Activated naive CD4-positive, alpha-beta T cell treated with anti-CD3 and anti-CD28 coated beads, Interleukin-2, amount 10 ng/mL, durations not matched to agents 7 days and 5 days (primary cell): ENCODE measurements at regions not wholly inside any gene's neighbourhood (a gene's known extent, or its start where the extent isn't known, plus 50 kb on each side); places are given as distances from the start of the nearest gene placed in this dataset.

Source experiments
- CTCF ChIA-PET: fragments of 350-600 bp; sonication (Branson Sonifier 250); formaldehyde crosslinking; loops from one replicate; lab custom pipeline; 2021; ENCODE audit warnings: antibody characterized with exemption; lab: Charles Lee
- DNase-seq: peaks from one replicate; pipeline ENCODE4 v3.0.0-alpha.2; 2020
- H3K27ac Mint-ChIP-seq: one replicate; pipeline ENCODE4 v1.8.0; 2021; ENCODE audit warnings: mild to moderate bottlenecking, moderate library complexity, mixed read lengths
- H3K27me3 Mint-ChIP-seq: one replicate; pipeline ENCODE4 v1.8.0; 2021; ENCODE audit warnings: mild to moderate bottlenecking, mixed read lengths
- H3K36me3 Mint-ChIP-seq: one replicate; pipeline ENCODE4 v1.8.0; 2021; ENCODE audit warnings: mixed read lengths
- H3K4me1 Mint-ChIP-seq: one replicate; pipeline ENCODE4 v1.8.0; 2021; ENCODE audit warnings: mixed read lengths
- H3K4me3 Mint-ChIP-seq: one replicate; pipeline ENCODE4 v1.8.0; 2021; ENCODE audit warnings: mild to moderate bottlenecking, moderate library complexity, mixed read lengths
- H3K9me3 Mint-ChIP-seq: one replicate; pipeline ENCODE4 v1.8.0; 2021; ENCODE audit warnings: mixed read lengths

DNA sequence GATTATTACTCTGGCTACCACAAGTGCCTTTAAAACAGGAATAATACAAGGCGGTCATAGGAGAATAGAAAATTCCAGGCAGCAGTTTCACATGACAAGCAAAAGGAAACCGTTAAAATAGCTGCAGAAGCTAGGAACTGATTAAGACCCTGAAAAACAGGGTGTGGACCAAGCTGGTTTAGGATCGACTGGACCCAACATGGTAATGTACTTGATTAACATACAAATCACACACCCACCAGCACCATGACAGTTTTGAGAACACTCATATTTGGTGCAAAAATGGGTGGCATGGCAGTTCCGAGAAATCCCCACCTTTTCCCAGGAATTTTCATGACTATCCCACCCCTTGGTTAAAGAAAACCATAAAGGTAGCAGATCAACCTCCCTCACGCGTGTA, 51.9 kb upstream of the TMEM163 start:
- peaks cover 5% of the 10 kb centered on the region for H3K27me3 Mint-ChIP-seq
- no peaks in the 10 kb centered on the region for H3K4me1 Mint-ChIP-seq
- no peak overlapping the region for H3K4me3 Mint-ChIP-seq
- CTCF ChIA-PET: no interaction called here
- no peak for DNase-seq
- no peak overlapping the region for H3K27ac Mint-ChIP-seq
- no peaks in the 10 kb centered on the region for H3K36me3 Mint-ChIP-seq
- H3K9me3 Mint-ChIP-seq: no peaks in the 10 kb centered on the region

DNA sequence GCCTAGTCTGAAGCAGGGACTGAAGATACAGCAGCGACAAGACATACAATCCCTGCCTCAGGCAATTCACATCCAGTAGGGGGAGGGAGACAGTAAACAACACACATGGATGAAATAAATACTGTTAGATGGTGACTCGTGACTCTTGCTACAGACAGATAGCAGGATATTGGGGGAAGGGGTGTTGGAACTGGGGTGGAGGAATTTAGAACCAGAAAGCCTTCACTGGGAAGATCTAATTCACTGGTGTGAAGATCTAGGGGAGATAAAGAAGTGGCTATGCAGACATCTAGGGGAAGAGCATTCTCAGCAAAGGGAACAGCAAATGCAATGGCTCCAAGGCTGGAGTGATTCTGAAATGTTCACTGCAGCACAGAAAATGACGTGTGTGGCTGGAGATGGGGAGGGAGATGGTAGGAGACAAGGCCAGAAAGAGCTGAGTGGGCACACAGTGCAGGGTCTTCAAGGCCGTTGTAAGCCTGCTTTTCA, 52.6 kb upstream of the TMEM163 start:
- Mint-ChIP-seq H3K27ac (no peak overlapping the region), H3K36me3 (no peaks in the 10 kb centered on the region), H3K4me3 (no peak overlapping the region), H3K4me1 (no peaks in the 10 kb centered on the region), H3K9me3 (no peaks in the 10 kb centered on the region), H3K27me3 (peaks cover 8% of the 10 kb centered on the region)
- CTCF ChIA-PET: no interaction called here
- DNase-seq: no peak

GRCh38 chr2:134772493-134773169, 53.8 kb upstream of the TMEM163 start:
- H3K36me3 Mint-ChIP-seq: no peaks in the 10 kb centered on the region
- no peaks in the 10 kb centered on the region for H3K9me3 Mint-ChIP-seq
- no peak for DNase-seq
- H3K4me3 Mint-ChIP-seq: no peak overlapping the region
- no peaks in the 10 kb centered on the region for H3K4me1 Mint-ChIP-seq
- peaks cover 8% of the 10 kb centered on the region for H3K27me3 Mint-ChIP-seq
- CTCF ChIA-PET: no interaction called here
- no peak overlapping the region for H3K27ac Mint-ChIP-seq

DNA sequence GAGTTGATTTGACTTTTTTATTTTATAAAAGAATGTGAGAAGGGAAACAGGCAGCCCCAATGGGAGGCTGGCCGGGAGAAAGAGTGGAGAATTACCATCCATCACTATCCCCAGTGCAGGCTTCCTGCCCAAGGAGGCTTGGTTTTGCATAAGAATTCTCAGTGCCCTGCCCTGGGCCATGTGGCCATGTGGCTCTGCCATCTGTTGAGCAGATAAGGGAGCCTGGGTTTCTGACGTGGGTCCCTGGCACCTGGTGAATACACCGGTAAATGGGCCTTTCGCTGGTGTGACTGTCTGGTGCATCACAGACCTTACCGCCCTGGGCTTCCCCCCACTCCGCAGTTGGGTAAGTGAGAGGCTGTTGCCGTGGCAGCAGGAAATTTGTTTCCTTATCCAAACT, 54.5 kb upstream of the TMEM163 start:
- Mint-ChIP-seq H3K27me3 (peaks cover 13% of the 10 kb centered on the region), H3K4me1 (no peaks in the 10 kb centered on the region), H3K9me3 (no peaks in the 10 kb centered on the region), H3K4me3 (no peak overlapping the region), H3K36me3 (no peaks in the 10 kb centered on the region), H3K27ac (no peak overlapping the region)
- DNase-seq: no peak
- CTCF ChIA-PET: no interaction called here

DNA sequence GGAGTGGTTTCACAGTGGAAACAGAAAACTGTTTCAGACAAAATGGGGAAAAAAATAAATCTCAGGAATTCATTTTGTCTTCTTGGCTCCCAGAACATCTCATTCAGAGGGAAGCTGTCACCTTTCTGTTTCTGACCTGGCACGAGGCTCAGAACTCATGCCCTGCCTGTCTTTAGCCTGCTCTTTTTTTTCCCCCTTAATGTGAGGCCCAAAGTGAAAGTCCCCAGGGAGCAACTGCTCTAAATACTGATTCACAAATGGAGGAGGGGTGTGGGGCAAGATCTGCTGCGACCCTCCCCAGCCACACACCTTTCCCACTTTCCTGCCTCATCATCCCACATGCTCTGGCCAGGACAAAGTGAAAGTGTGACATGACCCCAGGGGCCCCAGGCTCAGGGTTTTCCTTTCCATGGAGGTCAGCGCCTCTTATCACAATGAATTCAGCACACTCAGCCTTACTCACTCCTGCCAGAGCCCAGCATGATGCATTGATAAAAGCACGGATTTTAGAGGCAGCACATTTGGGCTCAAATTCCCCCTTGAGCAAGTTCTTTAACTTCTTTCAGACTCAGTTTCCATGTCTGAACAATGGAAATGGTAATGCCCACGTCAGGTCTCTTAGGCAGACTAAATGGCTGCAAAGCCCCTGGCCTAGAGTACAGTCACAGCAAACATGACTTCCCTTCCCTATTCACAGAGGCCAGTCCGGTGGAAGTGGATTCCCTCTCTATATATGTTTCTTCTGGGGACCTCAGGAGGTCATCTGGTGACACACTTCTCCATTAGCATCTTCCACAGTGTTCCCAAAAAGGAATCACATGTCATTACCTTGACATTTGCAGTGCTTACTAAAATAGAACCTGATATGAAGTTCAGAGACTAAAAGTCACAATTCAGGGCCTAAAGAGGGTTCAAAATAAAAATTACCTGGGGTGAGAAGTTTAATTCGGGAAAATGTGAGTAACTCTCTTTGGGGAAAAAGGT, 55.3 kb upstream of the TMEM163 start:
- Mint-ChIP-seq H3K36me3 (no peaks in the 10 kb centered on the region), H3K4me1 (no peaks in the 10 kb centered on the region), H3K4me3 (no peak overlapping the region), H3K9me3 (no peaks in the 10 kb centered on the region), H3K27ac (no peak overlapping the region), H3K27me3 (peaks cover 13% of the 10 kb centered on the region)
- CTCF ChIA-PET: no interaction called here
- no peak for DNase-seq

- Mint-ChIP-seq H3K4me3 (no peak overlapping the region), H3K36me3 (no peaks in the 10 kb centered on the region), H3K9me3 (no peaks in the 10 kb centered on the region), H3K27ac (no peak overlapping the region), H3K4me1 (no peaks in the 10 kb centered on the region), H3K27me3 (peaks cover 13% of the 10 kb centered on the region)
- CTCF ChIA-PET: interaction anchor here (1.4 kb wide), 1 partner anchor 115 kb away, joined by 5 read pairs; no protein-coding TSS in a partner anchor
- no peak for DNase-seq
These were observed 56.2 kb upstream of the TMEM163 start for GRCh38 chr2:134774786-134775641.

GRCh38 chr2:134776836-134777235, 58.0 kb upstream of the TMEM163 start:
- CTCF ChIA-PET: no interaction called here
- Mint-ChIP-seq H3K9me3 (no peaks in the 10 kb centered on the region), H3K4me1 (peaks cover 8% of the 10 kb centered on the region), H3K27ac (no peak overlapping the region), H3K4me3 (no peak overlapping the region), H3K27me3 (peaks cover 12% of the 10 kb centered on the region), H3K36me3 (no peaks in the 10 kb centered on the region)
- no peak for DNase-seq

DNA sequence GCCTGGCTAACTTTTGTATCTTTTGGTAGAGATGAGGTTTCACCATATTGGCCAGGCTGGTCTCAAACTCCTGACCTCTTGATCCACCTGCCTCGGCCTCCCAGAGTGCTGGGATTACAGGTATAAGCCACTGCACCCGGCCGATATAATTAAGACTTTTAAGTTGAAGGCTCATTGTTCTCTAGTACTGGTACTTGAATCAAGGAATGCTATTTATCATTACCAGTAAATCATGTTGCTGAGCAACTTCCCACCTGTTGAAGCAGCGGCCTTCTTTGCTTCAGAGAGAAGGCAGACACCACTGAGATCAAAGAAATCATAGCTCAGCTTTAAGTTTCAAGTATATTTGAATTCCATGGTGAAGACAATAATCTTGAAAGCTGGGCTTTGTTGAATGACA, 58.8 kb upstream of the TMEM163 start:
- no peak for DNase-seq
- no peak overlapping the region for H3K4me3 Mint-ChIP-seq
- CTCF ChIA-PET: interaction anchor here (0.6 kb wide), 1 partner anchor 21 kb away, joined by 4 read pairs; no protein-coding TSS in a partner anchor
- peaks cover 17% of the 10 kb centered on the region for H3K27me3 Mint-ChIP-seq
- H3K4me1 Mint-ChIP-seq: peaks cover 8% of the 10 kb centered on the region
- no peak overlapping the region for H3K27ac Mint-ChIP-seq
- H3K36me3 Mint-ChIP-seq: no peaks in the 10 kb centered on the region
- no peaks in the 10 kb centered on the region for H3K9me3 Mint-ChIP-seq

DNA sequence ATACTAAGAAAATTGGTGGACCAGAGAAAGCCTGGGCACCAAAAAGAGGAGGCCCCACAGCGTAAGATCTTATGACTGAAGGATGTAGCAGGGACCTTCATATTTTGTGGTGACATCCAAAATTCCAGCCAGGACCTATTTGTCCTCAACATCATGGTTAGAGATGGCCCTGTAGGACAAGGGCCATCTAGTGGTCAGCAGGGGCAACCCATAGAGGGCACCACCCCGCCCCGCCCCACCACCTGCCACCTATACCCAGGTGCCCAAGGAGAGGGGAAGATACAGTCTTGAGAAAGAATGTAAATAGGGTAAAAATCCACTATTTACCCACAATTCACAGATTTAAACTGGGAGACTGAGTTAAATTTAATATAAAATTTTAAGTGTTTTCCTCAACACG, 59.6 kb upstream of the TMEM163 start:
- Mint-ChIP-seq H3K27ac (no peak overlapping the region), H3K9me3 (no peaks in the 10 kb centered on the region), H3K27me3 (peaks cover 17% of the 10 kb centered on the region), H3K4me1 (peaks cover 8% of the 10 kb centered on the region), H3K4me3 (no peak overlapping the region), H3K36me3 (no peaks in the 10 kb centered on the region)
- CTCF ChIA-PET: no interaction called here
- no peak for DNase-seq

- H3K4me3 Mint-ChIP-seq: no peak overlapping the region
- CTCF ChIA-PET: interaction anchor here (1.0 kb wide), 1 partner anchor 9 kb away, joined by 4 read pairs; no protein-coding TSS in a partner anchor
- H3K4me1 Mint-ChIP-seq: peaks cover 8% of the 10 kb centered on the region
- no peak for DNase-seq
- peaks cover 19% of the 10 kb centered on the region for H3K27me3 Mint-ChIP-seq
- H3K36me3 Mint-ChIP-seq: no peaks in the 10 kb centered on the region
- no peak overlapping the region for H3K27ac Mint-ChIP-seq
- H3K9me3 Mint-ChIP-seq: no peaks in the 10 kb centered on the region
These were observed 57.4 kb upstream of the ACMSD start for GRCh38 chr2:134780972-134781371.

GRCh38 chr2:134782107-134782506, 56.3 kb upstream of the ACMSD start:
- H3K27ac Mint-ChIP-seq: no peak overlapping the region
- peaks cover 19% of the 10 kb centered on the region for H3K27me3 Mint-ChIP-seq
- H3K9me3 Mint-ChIP-seq: no peaks in the 10 kb centered on the region
- peaks cover 8% of the 10 kb centered on the region for H3K4me1 Mint-ChIP-seq
- H3K4me3 Mint-ChIP-seq: no peak overlapping the region
- CTCF ChIA-PET: no interaction called here
- H3K36me3 Mint-ChIP-seq: no peaks in the 10 kb centered on the region
- DNase-seq: no peak

- Mint-ChIP-seq H3K9me3 (no peaks in the 10 kb centered on the region), H3K4me3 (no peak overlapping the region), H3K27me3 (peaks cover 19% of the 10 kb centered on the region), H3K36me3 (no peaks in the 10 kb centered on the region), H3K27ac (no peak overlapping the region), H3K4me1 (peaks cover 8% of the 10 kb centered on the region)
- CTCF ChIA-PET: no interaction called here
- DNase-seq: no peak
These were observed 55.6 kb upstream of the ACMSD start for GRCh38 chr2:134782792-134783191.

DNA sequence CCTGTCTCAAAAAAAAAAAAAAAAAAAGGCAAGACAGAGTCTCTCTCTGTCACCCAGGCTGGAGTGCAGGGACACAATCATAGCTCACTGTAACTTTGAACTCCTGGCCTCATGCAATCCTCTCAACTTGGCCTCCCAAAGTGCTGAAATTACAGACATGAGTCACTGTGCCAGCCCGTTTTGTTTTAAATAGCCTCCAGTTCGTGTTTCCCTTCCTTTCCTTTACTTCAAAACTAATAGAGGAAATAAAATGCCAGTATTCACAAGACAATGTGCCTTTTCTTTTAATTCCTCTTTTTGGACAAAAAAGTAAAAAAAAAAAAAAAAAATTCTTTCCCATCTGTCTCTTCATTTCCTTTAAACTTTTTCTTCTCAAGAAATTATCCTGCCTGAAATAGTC, 54.5 kb upstream of the ACMSD start:
- DNase-seq: no peak

More for the DNA sequence above, 54.5 kb upstream of the ACMSD start:
- CTCF ChIA-PET: interaction anchor here (0.9 kb wide), 1 partner anchor 114 kb away, joined by 3 read pairs; no protein-coding TSS in a partner anchor
- no peaks in the 10 kb centered on the region for H3K9me3 Mint-ChIP-seq
- no peak overlapping the region for H3K4me3 Mint-ChIP-seq
- peaks cover 8% of the 10 kb centered on the region for H3K4me1 Mint-ChIP-seq
- H3K36me3 Mint-ChIP-seq: no peaks in the 10 kb centered on the region
- no peak overlapping the region for H3K27ac Mint-ChIP-seq
- H3K27me3 Mint-ChIP-seq: peaks cover 13% of the 10 kb centered on the region
